ENCODE measurements at regions not wholly inside any gene's neighbourhood (a gene's known extent, or its start where the extent isn't known, plus 50 kb on each side); places are given as distances from the start of the nearest gene placed in this dataset.

DNA sequence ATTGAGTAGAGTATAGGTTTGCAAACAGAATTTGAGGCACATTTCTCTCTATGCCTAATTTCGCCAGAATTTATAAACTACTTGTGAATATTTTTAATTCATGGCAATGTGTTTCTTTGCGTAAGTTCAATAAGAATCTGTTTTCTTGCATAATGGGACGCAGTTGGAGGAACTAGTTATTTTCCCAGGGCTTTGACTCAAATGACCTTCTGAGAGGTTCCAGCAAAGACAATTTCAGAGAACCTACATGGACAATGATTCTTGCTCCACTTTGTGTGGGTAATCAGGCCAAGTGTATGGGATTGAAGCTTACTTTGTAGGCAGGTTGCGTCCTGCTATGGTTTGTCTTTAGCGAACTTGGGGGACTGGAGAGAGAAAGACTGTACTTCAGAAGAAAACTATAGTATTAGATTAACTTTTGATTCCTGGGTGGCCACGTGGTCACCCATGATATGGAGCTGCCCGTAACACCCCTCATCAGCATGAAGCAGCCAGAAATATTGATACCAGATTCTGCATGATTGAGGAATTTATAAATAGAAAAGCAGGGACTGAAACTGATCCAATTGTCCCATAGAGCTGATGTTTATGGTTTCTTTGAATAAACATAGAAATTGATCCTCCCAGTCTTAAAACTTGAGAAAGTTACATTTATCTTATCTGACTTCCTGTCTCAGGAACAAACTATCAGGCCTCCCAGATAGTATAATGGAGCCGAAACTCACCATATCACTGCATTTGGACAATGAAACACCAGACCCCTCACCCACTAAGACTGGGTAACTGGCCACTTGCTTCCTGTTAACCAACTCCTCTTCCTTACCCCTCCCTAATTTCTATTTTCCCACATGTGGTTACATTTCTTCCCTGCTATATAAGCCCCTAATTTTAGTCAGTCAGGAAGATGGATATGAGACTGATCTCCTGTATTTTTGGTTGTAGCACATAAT, 815.3 kb upstream of the HS6ST1 start:
- H3K4me3 ChIP-seq: no peak overlapping the region
- no peaks in the 10 kb centered on the region for H3K27me3 ChIP-seq (ENCODE audit: insufficient read depth, low read depth)
- H3K4me2 ChIP-seq: no peak overlapping the region
- no peak for DNase-seq
- intact Hi-C loops (cut with micrococcal nuclease; ENCODE audit: unreplicated experiment): no loop called here
- no peak overlapping the region for H2AFZ ChIP-seq
- H3K79me2 ChIP-seq (ENCODE audit: low read depth): no peaks in the 10 kb centered on the region
- POLR2A ChIA-PET (ENCODE audit: unreplicated experiment): no interaction called here
- no peak for TF ChIP-seq EZH2 (IDR thresholded peaks at IDR 0.05; ENCODE audit: low read depth)
- TF ChIP-seq, protein P1, sequence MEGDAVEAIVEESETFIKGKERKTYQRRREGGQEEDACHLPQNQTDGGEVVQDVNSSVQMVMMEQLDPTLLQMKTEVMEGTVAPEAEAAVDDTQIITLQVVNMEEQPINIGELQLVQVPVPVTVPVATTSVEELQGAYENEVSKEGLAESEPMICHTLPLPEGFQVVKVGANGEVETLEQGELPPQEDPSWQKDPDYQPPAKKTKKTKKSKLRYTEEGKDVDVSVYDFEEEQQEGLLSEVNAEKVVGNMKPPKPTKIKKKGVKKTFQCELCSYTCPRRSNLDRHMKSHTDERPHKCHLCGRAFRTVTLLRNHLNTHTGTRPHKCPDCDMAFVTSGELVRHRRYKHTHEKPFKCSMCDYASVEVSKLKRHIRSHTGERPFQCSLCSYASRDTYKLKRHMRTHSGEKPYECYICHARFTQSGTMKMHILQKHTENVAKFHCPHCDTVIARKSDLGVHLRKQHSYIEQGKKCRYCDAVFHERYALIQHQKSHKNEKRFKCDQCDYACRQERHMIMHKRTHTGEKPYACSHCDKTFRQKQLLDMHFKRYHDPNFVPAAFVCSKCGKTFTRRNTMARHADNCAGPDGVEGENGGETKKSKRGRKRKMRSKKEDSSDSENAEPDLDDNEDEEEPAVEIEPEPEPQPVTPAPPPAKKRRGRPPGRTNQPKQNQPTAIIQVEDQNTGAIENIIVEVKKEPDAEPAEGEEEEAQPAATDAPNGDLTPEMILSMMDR (conservative IDR thresholded peaks at IDR 0.05): no peak
- H3K9me2 ChIP-seq (ENCODE audit: insufficient read depth): no peaks in the 10 kb centered on the region
- H3F3A ChIP-seq (ENCODE audit: insufficient read depth, low read depth): no peaks in the 10 kb centered on the region
- CTCF ChIA-PET: no interaction called here
- H3K27ac ChIP-seq: no peak overlapping the region
- H4K20me1 ChIP-seq (ENCODE audit: insufficient read depth): no peaks in the 10 kb centered on the region
- no peaks in the 10 kb centered on the region for H3K4me1 ChIP-seq (replicated peaks; ENCODE audit: insufficient read depth)
- H3K36me3 ChIP-seq (ENCODE audit: low read depth): no peaks in the 10 kb centered on the region
- no TSS peak for BruUV-seq (replicated peaks)
- H3K9me3 ChIP-seq (ENCODE audit: insufficient read depth, low read depth): no peaks in the 10 kb centered on the region

DNA sequence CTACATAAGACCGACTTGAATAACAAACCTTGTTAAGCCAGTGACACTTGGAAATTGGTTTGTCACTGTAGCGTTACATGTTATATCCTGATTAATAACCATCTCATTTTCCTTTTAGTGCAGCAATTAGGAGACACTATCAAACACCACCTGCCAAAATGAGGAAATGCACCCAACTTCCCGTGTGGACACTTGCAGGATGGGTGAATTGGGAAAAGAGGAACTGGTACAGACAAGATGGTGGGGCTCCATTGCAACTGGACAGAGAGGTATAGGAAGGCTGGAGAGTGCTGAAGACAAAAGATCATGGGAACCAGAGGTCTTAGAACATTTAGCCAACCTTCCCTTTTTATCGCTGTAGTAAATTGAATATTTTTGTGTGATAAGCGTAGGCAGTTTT, 816.3 kb upstream of the HS6ST1 start:
- Histone ChIP-seq H3F3A (ENCODE audit: insufficient read depth, low read depth) (no peaks in the 10 kb centered on the region), H4K20me1 (ENCODE audit: insufficient read depth) (no peaks in the 10 kb centered on the region), H3K4me3 (no peak overlapping the region), H3K9me2 (ENCODE audit: insufficient read depth) (no peaks in the 10 kb centered on the region), H3K27ac (no peak overlapping the region), H3K36me3 (ENCODE audit: low read depth) (no peaks in the 10 kb centered on the region), H3K27me3 (ENCODE audit: insufficient read depth, low read depth) (peaks cover 4% of the 10 kb centered on the region; the same call in 1 of the 2 replicates), H3K9me3 (ENCODE audit: insufficient read depth, low read depth) (no peaks in the 10 kb centered on the region), H3K79me2 (ENCODE audit: low read depth) (no peaks in the 10 kb centered on the region), H3K4me1 (replicated peaks; ENCODE audit: insufficient read depth) (no peaks in the 10 kb centered on the region), H2AFZ (no peak overlapping the region), H3K4me2 (no peak overlapping the region)
- CTCF ChIA-PET: no interaction called here
- POLR2A ChIA-PET (ENCODE audit: unreplicated experiment): no interaction called here
- no peak for DNase-seq
- no TSS peak for BruUV-seq (replicated peaks)
- intact Hi-C loops (cut with micrococcal nuclease; ENCODE audit: unreplicated experiment): no loop called here
- no peak for TF ChIP-seq EZH2 (IDR thresholded peaks at IDR 0.05; ENCODE audit: low read depth)
- TF ChIP-seq, protein P1 (conservative IDR thresholded peaks at IDR 0.05): no peak

DNA sequence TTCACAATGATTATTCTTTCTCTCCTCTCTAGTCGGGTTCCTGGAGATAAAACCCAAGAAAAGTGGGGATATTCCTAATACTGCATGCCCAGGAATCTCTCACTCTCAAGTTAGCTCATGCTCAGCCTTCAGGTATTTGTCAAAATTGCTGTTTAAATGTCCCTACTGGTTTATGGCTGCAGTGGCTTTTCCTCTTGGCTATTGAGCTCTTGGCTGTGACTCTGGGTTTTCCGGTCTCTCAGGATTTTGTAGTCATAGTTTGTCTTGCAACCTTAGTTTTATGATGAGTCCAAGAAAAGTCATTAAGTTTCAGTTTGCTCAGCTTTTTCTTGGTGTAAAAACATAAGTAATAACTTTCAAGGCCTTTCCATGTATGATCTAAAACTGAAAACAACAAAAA, 820.7 kb upstream of the HS6ST1 start:
- DNase-seq: no peak
- Histone ChIP-seq H3K27me3 (ENCODE audit: insufficient read depth, low read depth) (peaks cover 23% of the 10 kb centered on the region), H3K9me2 (ENCODE audit: insufficient read depth) (no peaks in the 10 kb centered on the region), H3K27ac (no peak overlapping the region), H4K20me1 (ENCODE audit: insufficient read depth) (no peaks in the 10 kb centered on the region), H3K79me2 (ENCODE audit: low read depth) (no peaks in the 10 kb centered on the region), H3K9me3 (ENCODE audit: insufficient read depth, low read depth) (no peaks in the 10 kb centered on the region), H2AFZ (no peak overlapping the region), H3K4me2 (no peak overlapping the region), H3F3A (ENCODE audit: insufficient read depth, low read depth) (no peaks in the 10 kb centered on the region), H3K36me3 (ENCODE audit: low read depth) (no peaks in the 10 kb centered on the region), H3K4me3 (no peak overlapping the region), H3K4me1 (replicated peaks; ENCODE audit: insufficient read depth) (no peaks in the 10 kb centered on the region)
- ChIA-PET POLR2A (ENCODE audit: unreplicated experiment) (no interaction called here), CTCF (no interaction called here)
- intact Hi-C loops (cut with micrococcal nuclease; ENCODE audit: unreplicated experiment): no loop called here
- TF ChIP-seq EZH2 (IDR thresholded peaks at IDR 0.05; ENCODE audit: low read depth): no peak
- TF ChIP-seq, protein P1 (conservative IDR thresholded peaks at IDR 0.05): no peak
- no TSS peak for BruUV-seq (replicated peaks)
